EL (cell line): ENCODE measurements at regions not wholly inside any gene's neighbourhood (a gene's known extent, or its start where the extent isn't known, plus 50 kb on each side); places are given as distances from the start of the nearest gene placed in this dataset.

Experiments
- DNase-seq: peaks from one replicate; pipeline ENCODE4 v3.0.0-alpha.2; 2016

DNA sequence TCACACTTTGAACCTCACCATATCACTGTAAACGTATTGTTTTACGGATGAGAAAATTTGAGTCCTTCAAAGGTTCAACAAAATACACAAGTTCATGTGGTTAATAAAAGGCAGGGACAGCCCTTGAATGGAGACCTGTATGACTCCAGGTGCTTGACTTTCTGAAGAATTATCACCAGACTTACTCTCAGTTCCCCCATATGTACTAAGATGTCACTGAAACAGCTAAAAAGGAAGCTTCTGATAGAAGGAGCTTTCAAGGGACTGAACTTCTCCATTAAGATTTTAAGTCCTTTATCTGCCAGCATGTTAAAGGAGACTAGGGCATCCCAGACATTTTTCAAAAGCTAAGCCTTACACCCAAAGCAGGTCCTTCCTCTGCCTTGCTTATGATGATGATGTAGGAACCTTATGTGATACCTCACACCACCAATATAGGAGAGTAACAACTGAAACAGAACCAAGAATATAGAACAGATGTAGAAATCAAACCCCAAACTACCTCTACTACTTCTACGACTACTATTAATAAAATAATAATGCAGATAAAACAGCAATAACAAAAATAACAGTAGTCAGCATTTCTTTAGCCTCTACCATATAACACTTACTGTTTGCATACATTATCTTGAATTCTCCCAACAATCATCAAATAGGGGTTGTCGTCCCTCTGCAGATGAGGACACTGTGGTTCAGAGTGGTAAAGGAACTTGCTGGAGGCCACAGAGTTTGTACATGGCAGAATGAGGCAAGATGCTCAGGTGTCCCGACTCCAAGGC lies 273.9 kb downstream of the ELAVL2 start:
- DNase-seq = no peak

DNA sequence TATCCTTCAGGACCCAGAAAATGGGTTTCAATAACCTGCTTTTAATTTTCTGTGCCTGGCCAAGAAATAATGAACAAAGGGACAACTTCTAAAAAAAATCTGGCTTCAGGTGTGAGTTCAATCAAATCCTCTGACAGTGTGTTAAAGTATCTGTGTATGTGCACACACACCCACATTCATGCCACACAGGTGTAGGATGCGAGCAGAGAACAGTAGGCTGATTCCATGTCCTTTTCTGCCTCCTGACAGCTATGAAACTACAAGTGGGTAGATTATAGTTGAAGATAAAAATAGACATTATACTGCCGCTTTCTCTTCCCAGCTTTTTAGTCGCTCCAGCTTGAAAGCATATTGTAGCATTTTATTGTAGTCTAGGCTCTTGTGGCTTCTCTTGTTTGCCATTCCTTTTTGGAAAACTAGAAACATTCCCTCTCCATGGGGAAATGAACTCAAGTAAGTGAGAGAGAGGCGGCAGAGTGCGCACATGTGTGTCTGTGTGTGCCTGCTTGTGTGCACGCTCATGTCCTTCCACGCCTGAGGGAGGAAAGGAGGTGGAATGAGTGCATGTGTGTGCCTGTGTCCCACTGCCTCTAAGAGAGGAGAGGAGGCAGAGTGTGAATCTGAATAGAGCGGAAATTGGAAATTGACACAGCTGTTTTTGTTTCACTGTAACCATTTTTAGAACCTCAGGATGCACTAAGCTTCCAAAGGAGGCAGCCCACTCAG lies 273.0 kb downstream of the ELAVL2 start:
- DNase-seq = no peak

- DNase-seq = no peak
Measured at GRCh38 chr9:23554686-23555085, 271.4 kb downstream of the ELAVL2 start.

DNA sequence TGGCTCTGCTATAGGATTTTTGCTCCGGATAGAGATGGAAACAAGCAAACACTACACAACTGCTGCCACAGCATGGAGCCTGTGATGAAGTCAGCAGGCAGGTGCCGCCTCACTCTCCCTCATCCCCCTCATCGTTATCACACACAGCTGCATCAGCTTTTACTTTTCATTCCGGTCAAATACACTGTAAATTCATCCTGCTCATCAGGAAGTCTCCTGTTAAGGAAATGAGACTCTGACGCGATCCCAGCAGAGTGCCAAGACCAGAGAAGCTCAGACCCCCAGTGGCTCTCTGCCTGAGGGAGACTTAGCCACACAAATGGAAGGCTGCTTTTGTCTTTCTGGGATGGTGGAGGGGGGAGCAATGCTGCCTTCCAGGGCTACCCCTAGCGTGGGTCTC lies 270.2 kb downstream of the ELAVL2 start:
- no peak for DNase-seq

GRCh38 chr9:23556459-23556858 lies 269.6 kb downstream of the ELAVL2 start:
- DNase-seq = no peak

DNA sequence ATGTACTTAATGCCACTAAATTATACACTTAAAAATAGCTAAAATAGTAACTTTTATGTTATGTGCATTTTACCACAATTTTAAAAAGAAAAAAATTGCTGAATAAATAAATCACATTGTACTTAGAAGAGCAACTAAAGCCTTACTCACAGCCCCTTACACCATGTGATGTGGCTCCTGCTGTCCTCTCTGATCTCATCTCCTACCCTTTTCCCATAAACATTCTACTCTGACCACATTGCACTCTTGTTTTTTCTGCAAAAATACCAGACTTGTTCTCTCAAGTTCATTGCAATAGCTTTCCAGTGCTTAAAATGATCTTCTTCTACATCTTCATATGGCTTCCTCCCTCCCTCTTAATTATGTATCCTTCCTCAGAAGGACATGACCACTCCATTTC lies 268.4 kb downstream of the ELAVL2 start:
- DNase-seq = no peak

DNA sequence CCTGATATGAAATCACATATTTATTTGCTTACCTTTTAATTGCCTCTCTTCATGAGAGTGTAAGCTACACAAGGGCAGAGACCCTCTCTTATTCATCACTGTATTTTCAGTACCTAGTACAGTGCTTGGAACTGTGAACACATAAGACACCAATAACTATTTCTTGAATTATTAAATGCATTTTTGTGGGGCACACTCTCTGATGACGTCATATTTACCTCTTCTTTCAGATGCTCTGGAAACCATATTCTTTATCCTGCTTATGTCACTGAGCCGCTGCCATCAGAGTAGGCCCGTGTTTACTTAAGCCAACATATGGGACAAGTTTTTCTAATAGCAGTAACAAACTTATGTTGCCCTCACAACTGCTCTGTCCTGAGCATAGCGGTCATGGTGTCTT lies 266.5 kb downstream of the ELAVL2 start:
- no peak for DNase-seq

- DNase-seq = no peak
Measured at GRCh38 chr9:23563517-23563916, 262.5 kb downstream of the ELAVL2 start.

GRCh38 chr9:23567516-23568165 lies 258.4 kb downstream of the ELAVL2 start:
- no peak for DNase-seq

GRCh38 chr9:23571414-23572104 lies 254.5 kb downstream of the ELAVL2 start:
- DNase-seq = no peak

DNA sequence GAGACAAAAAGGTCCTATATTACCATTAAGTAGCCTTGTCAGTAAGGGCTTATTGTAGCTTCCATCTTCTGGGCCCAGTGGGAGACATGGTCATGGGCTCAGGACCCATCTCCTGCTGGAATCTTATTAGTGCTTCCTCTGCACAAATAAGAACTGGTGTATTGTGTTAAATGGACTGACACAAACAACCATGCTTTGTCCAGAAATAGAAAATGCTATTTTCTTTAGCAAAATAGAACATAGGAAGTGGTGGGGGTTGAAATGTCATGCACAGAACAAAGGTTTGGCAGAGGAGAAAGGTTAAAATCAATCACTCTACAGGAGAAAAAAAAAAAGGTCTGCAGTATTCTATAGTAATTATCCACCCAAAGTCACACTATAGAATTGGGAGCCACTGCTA lies 252.2 kb downstream of the ELAVL2 start:
- no peak for DNase-seq

- DNase-seq = no peak
Measured at GRCh38 chr9:23577611-23578010, 248.4 kb downstream of the ELAVL2 start.

DNA sequence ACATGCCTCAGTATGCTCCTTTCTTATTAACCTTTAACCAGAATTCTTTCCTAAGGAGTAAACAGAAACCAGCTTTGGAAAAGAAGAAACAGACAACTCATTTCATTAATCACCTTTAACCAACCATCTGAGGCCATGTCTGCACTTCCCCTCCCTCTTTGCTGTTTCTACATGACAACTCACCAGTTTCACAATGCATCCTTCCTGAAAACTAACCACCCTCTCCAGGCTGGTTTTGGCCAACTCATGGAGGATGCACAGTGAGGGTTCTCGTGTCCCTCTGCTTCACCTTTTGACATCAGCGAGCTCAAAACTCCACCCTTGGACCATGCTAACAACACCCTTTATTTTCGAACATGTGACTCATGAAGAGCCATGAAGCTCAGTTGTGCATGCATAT lies 244.1 kb downstream of the ELAVL2 start:
- DNase-seq = no peak

DNA sequence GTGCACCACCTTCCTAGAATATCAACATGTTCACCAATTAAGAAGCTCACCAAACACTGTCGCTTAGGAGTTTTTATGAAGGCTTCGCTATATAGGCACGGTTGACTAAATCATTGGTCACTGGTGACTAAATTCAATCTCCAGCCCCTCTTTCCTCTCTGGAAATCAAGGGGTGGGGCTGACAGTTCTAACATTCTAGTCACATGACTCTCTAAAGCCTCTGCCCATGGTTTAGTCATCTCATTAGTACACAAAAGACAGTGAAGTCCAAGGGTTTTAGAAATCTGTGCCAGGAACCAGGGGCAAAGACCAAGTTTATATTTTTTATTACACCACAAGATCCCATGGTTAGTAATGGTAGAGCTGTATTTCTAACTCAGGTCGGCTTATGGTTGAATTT lies 243.2 kb downstream of the ELAVL2 start:
- DNase-seq = no peak

- no peak for DNase-seq
Measured at GRCh38 chr9:23586906-23587305, 239.1 kb downstream of the ELAVL2 start.

DNA sequence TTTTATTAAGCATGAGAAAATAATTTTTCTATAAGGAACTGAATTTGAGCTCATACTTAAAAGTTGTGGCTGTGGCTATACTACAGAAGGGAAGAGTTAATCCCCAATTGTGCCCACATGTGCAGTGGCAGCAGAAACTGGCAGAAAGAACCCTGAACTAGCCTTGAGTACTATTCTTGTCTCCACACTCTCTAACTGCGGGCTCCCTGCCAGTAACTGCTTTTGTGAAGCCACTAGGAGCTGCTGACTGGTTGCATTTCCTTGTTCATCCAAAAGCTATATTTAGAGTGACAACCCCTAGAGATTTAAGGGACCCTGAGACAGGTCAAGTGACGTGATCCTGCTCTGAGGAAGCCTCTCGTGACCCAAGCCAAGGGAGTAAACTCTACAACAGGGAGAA lies 238.6 kb downstream of the ELAVL2 start:
- DNase-seq = no peak

DNA sequence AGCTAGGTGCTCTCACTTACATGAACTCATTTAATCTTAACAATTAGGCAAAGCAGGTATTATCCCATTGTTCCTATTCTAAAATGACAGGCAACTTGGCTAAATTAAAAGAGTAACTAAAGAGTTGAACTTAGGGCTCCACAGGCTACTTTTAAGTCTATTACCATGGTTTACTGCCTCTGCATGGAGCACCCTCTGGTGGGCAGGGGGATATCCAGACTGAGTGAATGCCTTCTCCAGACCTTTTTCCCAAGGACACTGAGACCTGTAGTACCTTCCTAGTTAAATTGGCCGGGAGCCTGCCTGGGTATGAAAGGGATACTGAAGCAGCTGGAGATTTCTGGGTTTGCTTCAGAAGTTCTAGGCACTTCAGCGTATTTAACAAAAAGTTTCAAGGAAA lies 238.1 kb downstream of the ELAVL2 start:
- DNase-seq = no peak

GRCh38 chr9:23590276-23591000 lies 235.6 kb downstream of the ELAVL2 start:
- DNase-seq = no peak

- DNase-seq = no peak
Measured at GRCh38 chr9:23594421-23594820, 231.6 kb downstream of the ELAVL2 start.

DNA sequence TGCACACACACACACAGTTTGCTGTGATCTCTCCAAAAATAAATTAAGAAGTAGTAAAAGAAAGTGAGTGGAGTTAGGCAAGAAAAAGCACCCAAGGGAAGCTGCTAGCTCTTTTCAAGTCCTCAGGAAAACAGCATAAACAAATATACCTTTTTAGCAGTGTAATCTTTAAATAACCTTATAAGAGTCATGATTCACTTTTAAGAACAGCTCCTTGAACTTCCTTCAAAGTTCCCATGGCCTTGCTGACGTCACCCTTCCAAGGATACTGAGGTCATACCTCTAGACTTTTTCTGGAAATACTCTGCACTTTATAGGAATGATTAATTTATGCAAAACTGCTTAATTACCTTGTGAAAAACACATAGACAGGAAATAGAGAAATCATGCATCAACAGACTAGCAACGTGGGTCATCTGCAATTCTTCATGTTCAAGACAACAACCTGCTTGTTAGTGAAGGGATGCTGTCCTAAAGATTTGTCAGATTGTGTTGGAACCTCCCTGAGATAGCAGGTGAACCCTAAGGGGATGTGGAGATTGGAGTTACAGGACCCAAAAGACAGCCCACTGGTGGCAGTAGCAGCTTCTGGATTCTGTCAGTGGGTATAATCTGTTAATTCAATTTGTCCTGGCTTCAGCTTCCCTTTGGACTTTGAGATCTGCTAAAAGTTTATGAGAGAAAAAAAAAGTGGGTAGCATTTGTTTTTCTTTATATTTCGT lies 229.0 kb downstream of the ELAVL2 start:
- DNase-seq = no peak

DNA sequence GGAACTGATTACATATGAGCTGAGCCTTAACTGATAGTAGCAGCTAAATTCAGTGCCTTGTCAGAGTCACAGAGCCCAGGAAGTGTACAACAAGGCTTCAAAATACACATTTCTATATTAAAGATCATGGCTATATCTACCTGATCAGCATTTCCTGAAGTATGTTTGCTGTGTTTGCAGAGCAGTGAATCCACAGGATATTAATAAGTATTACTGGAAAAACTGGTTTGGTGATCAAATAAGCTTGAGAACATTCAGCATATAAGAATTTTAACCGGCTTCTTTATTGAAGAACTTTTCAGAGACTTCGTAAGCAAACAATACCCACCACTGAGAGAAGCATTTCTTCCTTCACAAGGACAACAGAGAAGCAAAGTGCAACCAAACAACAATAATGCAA lies 227.0 kb downstream of the ELAVL2 start:
- DNase-seq = no peak

DNA sequence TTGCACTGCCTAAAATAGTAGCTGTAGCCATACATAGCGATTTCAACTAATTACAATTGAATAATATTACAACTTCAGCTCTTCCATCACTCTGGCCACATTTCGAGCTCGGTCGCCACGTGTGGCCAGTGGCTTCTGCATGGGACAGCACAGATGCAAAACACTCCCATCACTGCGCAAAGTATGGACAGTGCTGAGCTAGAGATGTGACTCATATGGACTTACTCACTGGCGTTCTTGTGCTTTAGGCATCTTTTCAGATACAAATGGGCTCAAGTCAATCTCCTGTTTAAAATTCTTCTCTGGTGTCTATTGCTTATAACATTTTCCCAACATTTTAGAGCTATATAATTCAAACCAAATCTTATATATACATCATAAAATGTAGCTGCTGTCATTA lies 222.7 kb downstream of the ELAVL2 start:
- DNase-seq = no peak
